22Rv1 (cell line): ENCODE measurements at regions not wholly inside any gene's neighbourhood (a gene's known extent, or its start where the extent isn't known, plus 50 kb on each side); places are given as distances from the start of the nearest gene placed in this dataset.

ENCODE experiments used
- CTCF ChIP-seq: fragments of 450-650 bp; IDR thresholded peaks from 2 replicates; pipeline ENCODE4 v1.5.1; 2017; ENCODE audit warnings: mild to moderate bottlenecking
- ZFX ChIP-seq: fragments of 450-650 bp; IDR thresholded peaks from 2 replicates; pipeline ENCODE4 v1.6.1; 2017; ENCODE audit warnings: antibody characterized with exemption, borderline replicate concordance

- TF ChIP-seq CTCF (no peak), ZFX (no peak)
These were observed 111.4 kb upstream of the MBNL1 start for GRCh38 chr3:152157337-152157736.
